A172 (cell line): ENCODE measurements at regions not wholly inside any gene's neighbourhood (a gene's known extent, or its start where the extent isn't known, plus 50 kb on each side); places are given as distances from the start of the nearest gene placed in this dataset.
"Not testable (repeated sequence)": the region's sequence is repeated elsewhere in the genome, so short reads cannot be mapped to it uniquely, and the experiment has no call there.

Experiments
- DNase-seq: peaks from one replicate; pipeline ENCODE4 v3.0.0-alpha.2; 2015; ENCODE audit warnings: low spot score

GRCh38 chr7:86012971-86013370, 630.7 kb upstream of the GRM3 start:
- DNase-seq: no peak

GRCh38 chr7:86008898-86009297, 634.8 kb upstream of the GRM3 start:
- no peak for DNase-seq

DNA sequence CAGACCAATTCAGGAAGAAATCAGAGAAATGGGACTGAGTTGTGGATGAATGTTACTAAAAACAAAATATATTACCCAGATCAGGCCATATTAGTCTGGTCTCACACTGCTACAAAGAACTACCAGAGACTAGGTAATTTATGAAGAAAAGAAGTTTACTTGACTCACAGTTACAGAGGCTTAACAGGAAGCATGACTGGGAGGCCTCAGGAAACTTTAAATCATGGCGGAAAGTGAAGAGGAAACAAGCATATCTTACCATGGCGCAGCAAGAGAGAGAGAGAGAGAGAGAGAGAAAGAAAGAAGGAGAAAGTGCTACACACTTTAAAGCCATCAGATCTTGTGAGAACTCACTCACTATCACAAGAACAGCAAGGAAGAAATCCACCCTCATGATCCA, 636.8 kb upstream of the GRM3 start:
- no peak for DNase-seq

- no peak for DNase-seq
Observed at GRCh38 chr7:86002858-86003257, 640.9 kb upstream of the GRM3 start.

- no peak for DNase-seq
Observed at GRCh38 chr7:85997515-85997914, 646.2 kb upstream of the GRM3 start.

- DNase-seq: no peak
Observed at GRCh38 chr7:85995101-85995500, 648.6 kb upstream of the GRM3 start.

DNA sequence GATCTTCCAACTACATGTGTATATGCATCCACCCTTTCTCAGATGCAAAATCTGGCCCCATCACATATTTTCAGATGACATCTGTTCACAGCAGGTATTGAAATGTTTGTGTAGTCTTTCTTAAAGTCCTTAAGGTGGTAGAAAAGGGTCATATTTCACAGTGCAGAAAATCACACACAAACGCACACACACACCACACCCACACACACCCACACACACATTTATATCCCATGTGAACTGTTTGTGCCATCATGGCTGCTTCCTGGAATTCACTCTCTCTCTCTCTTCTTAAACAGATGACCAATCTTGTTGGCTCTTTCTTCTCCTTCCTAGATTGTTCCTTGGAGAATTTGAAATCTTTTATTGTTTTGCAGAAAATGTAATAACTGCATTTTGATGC, 663.0 kb upstream of the GRM3 start:
- DNase-seq: no peak

DNA sequence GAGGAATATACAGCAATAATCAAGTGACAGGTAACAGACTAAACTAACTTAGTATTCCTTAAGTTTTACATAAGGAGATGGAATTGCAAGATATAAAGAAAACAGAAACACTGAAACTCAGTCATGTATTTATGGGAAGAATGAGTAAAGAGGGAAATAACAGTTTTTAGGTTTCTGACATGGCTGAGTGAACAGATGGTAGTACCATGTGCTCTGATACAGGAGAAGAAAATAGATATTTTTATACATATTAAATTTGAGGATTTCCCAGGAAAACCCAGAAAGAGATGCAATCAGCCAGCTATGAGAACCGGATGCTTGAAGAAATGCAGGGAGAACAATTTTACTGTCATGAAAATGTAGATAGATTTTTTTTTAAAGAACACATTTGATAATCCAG, 669.5 kb upstream of the GRM3 start:
- no peak for DNase-seq

GRCh38 chr7:85972504-85973141, 671.1 kb upstream of the GRM3 start:
- DNase-seq: no peak

DNA sequence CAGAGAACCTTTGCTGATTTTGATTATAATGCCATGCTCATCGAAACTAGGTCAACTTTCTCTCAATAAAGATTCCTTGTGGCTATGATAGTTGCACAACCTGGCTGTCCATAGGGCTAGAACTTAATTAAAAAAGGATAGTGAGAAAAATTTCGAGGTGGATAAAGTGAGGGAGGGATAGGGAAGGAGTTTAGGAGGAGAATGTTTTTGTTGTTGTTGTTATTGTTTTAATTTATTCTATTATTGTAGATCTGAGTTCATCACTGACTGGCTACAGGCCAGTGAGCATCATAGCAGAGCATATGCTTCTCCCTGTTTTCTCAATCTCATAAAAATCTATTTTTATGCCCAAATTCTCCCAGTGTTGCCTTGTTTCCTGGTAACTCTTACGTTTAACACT, 688.7 kb upstream of the GRM3 start:
- no peak for DNase-seq

- DNase-seq: no peak
Observed at GRCh38 chr7:85950871-85951270, 692.8 kb upstream of the GRM3 start.

DNA sequence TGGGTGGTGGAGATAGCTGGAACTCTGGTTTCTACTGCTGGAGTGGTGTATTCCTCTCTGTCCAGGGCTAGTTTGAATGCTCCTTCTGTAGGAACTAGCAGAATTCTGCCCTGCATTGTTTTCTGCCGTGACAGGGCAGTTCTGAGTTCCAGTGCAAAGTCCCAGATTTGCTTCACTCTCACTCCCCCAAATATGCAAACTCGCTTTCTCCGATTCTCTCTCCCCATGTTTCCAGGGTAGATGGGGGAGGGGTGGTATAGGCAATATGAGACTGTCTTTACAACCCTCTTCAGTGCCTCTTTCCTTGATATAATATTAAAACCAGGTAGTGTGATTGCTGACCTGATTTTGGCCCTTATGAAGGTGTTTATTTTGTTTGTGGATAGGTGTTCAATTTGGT, 693.3 kb upstream of the GRM3 start:
- DNase-seq: no peak

DNA sequence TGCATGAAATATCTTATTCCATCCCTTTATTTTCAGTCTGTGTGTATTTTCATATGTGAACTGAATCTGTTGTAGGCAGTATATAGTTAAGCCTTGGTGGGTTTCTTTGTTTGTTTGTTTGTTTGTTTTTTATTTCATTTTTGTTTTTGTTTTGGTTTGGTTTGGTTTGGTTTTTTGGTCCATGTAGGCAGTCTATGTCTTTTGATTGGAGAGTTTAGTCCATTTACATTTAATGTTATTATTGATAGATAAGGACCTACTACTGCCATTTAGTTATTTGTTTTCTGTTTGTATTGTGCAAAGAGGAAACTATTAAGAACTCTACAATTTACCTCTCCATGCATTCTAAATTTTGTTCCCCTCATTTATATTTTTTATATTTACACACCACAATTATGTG, 695.9 kb upstream of the GRM3 start:
- no peak for DNase-seq

- no peak for DNase-seq
Observed at GRCh38 chr7:85940798-85941197, 702.9 kb upstream of the GRM3 start.

- no peak for DNase-seq
Observed at GRCh38 chr7:85931919-85932318, 711.8 kb upstream of the GRM3 start.

- no peak for DNase-seq
Observed at GRCh38 chr7:85928500-85928899, 715.2 kb upstream of the GRM3 start.

- DNase-seq: no peak
Observed at GRCh38 chr7:85927226-85927625, 716.5 kb upstream of the GRM3 start.

DNA sequence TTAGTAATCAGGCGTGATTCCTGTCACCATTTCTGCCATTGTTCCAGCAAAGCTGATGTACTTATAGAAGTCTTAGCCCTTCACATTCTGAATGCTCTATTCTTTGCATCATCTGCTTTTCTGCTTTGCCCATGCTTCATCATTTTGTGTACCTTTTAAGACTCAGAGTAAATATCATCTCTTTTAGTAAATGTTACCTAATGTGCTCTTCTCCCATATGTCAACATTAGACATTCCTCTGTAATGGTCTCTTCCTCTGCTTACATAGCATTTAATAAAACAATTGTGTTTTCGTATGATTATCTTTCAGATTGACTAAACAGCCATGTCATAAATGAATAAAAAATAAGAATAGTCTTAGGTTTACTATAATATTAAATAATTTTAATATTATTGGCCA, 719.6 kb upstream of the GRM3 start:
- DNase-seq: no peak

DNA sequence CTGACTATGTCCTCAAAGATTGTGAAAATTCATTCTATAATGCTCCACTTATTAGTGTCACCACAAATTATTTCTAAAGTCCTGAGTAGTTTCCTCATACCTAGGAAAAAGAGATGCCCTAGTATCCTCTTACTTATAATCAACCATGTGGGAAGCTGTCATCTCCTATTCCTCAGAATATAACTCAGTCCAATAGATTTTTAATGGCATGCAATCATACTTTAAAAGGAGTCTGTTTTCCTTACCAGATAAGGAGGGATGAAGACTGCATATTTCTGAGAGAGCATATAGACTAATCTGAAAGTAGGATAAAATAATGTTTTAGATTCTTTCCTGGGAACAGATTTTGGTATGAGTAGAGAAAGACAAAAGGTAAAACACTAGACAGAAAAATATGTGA, 727.7 kb upstream of the GRM3 start:
- no peak for DNase-seq

DNA sequence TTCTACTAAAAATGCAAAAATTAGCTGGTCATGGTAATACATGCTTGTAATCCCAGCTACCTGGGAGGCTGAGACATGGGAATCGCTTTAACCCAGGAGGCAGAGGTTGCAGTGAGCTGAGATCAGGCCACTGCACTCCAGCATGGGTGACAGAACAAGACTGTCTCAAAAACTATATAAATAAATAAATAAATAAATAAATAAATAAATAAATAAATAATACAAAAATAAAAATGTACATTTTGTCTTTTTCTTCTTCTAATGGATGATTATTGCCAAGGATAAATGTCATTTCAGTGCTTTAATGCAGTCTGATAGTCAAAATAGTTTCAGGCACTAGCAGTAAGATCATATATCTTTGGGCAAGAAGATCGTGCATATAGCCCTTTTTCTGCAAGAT, 727.6 kb upstream of the SEMA3D start:
- DNase-seq: no peak

DNA sequence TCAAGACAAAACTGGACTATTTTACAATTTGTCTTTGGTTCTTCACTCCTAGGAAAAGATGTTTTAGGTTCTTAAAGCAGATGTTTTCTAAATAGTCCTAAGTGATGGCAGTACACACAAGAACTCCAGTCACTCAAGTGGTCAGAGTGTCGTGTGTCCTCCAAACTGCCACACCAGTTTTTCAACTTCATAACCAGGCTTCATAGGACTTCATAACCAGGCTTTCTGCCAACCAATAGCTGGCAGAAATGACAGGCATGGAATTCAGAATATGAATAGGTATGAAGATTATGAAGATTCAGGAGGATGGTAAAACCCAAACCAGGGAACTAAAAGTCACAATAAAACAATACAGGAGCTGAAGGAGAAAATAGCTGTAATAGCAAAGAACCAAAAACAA, 721.2 kb upstream of the SEMA3D start:
- DNase-seq: no peak

GRCh38 chr7:85897967-85898366, 711.1 kb upstream of the SEMA3D start:
- no peak for DNase-seq

DNA sequence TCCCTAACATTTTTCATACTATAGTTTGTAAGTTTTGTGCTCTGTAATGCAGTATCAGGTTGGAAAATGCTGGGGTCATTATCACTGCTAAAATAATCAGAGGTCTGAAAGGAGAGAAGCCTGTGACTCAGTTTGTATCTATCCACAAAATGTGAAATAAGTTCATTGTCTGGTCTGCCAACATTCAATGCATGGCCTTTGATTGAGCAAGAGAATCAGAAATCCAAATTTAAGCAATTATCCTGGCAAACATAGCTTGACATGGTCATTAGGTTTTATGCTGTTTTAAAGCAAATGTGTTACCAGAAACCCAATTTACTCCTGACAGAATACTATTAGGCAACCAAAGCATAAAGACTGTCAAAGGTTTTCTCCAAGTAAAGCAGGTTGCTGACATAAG, 709.7 kb upstream of the SEMA3D start:
- no peak for DNase-seq

GRCh38 chr7:85895835-85896234, 709.0 kb upstream of the SEMA3D start:
- DNase-seq: no peak

DNA sequence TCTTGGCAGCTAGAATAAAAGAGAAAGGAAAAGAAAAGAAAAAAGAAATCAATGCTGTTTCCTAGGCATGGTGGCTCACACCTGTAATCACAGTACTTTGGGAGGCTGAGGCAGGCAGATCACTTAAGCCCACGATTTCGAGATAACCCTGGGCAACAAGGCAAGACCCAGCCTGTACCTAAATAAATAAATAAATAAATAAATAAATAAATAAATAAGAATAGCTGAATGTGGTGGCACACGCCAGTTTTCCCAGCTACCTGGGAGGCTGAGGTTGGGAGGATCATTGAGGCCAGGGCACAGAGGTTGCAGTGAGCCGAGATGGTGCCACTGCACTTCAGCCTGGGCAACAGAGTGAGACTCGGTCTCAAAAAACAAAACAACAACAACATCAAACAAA, 705.0 kb upstream of the SEMA3D start:
- not testable (repeated sequence) for DNase-seq
